HG02759 (cell line): ENCODE measurements at regions not wholly inside any gene's neighbourhood (a gene's known extent, or its start where the extent isn't known, plus 50 kb on each side); places are given as distances from the start of the nearest gene placed in this dataset.

Experiments used
- ATAC-seq: cut with Tn5 transposase; IDR thresholded peaks from one replicate; pipeline ENCODE4 v1.9.1; 2021; ENCODE audit warnings: mild to moderate bottlenecking, moderate library complexity; ENCODE audit not compliant: unreplicated experiment

DNA sequence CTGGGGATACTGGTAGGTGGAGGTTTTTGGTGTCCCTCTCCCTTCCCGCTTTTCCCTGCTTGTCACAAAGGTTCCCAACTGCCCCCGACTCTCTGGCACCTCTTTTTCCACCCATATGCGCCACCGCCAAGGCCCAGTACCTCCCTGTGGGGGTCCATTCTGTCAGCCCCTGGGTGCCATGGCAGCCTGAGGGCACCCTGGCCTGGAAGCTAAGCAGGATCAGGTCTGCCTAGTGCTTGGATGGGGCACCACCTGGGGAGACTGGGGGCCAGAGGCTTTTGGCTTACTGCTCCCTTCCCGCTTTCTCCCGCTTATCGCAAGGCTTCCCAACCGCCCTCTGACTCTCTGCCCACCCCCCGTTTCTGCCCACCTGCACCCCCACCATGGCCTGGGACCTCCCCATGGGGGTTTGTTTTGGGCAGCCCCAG lies 2286.4 kb downstream of the TP53TG3F start:
- ATAC-seq, result no peak

DNA sequence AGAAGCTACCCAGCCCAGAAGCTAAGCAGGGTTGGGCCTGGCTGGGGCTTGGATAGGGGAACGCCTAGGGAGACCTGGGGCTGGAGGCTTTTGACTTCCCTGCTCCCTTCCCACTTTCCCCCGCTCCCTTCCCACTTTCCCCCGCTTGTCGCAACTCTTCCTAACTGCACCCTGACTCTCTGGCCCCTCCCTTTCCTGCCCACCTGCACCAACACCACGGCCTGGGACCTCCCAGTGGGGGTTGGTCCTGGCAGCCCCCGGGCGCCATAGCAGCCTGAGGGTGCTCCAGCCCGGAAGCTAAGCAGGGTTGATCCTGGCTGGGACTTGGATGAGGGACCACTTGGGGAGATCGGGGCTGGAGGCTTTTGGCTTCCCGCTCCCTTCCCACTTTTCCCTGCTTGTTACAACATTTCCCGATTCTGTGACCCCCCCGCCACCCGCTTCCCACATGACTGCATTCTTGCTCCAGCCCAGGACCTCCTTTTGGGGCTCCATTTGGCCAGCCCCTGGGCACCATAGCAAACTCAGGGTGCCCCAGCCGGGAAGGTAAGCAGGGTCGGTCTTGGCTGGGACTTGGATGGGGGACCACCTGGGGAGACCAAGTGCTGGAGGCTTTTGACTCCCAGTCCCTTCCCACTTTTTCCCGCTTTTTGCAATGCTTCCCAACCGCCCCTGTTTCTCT lies 2287.0 kb downstream of the TP53TG3F start:
- no peak for ATAC-seq

DNA sequence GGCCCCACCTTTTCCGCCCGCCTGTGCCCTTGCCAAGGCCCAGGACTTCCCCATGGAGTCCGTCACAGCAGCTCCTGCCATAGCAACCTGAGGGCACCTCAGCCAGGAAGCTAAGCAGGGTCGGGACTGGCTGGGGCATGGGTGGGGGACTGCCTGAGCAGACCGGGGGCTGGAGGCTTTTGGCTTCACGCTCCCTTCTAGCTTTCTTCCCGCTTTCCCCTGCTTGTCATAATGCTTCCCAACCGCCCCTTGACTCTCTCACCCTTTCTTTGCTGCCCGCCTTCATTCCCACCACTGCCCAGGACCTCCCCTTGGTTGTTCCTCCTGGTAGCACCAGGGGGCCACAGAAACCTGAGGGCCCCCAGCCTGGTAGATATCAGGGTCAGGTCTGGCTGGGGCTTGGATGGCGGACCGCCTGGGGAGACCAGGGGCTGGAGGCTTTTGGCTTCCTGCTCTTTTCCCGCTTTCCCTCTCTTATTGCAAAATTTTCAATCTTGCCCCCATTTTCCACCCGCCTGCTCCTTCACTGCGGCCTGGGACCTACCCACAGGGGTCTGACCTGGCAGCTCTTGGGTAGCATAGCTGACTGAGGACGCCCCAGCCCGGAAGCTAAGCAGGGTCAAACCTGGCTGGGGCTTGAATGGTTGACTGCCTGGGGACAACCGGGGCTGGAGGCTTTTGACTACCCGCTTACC lies 2287.7 kb downstream of the TP53TG3F start:
- ATAC-seq, result no peak

DNA sequence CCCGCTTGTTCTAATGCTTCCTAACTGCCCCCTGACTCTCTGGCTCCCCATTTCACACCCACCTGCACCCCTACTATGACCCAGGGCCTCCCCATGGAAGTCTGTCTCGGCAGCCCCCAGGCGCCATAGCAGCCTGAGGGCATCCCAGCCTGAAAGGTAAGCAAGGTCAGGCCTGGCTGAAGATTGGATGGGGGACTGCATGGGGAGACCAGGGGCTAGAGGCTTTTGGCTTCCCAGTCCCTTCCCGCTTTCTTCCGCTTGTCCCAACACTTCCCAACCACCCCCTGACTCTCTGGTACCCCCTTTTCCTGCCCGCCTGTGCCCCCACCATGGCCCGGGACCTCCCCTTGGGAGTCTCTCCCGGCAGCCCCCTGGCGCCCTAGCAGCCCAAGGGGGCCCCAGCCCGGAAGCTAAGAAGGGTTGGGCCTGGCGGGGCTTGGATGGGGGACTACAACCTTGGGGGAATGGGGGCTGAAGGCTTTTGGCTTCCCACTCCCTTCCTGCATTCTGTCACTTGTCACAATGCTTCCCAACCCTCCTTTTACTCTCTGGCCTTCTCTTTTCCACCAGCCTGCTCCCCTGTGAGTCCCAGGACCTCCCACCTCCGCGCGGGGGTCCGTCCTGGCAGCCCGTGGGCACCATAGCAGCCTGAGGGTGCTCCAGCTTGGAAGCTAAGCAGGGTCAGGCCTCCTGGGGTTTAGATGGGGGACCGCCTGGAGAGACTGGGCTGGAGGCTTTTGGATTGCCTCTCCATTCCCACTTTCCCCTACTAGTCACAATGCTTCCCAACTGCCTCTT lies 2288.4 kb downstream of the TP53TG3F start:
- no peak for ATAC-seq

DNA sequence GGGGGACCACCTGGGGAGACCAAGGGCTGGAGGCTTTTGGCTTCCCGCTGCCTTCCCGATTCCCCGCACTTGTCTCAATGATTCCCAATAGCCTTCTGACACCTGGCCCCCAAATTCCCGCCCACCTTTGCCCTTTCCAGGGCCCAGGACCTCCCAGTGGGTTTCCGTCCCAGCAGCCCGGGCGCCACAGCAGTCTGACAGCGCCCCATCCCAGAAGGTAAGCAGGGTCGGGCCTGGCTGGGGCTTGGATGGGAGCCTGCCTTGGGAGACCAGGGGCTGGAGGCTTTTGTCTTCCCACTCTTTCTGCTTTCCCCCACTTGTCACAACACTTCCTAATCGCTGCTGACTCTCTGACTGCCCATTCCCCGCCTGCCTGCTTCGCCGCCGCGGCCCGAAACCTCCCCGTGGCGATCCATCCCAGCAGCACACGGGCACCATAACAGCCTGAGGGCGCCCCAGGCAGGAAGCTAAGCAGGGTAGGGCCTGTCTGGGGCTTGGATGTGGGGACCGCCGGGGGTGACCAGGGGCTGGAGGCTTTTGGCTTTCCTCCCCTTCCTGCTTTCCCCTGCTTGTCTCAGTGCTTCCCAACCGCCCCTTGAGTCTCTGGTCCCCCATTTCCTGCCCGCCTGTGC lies 2289.3 kb downstream of the TP53TG3F start:
- no peak for ATAC-seq

DNA sequence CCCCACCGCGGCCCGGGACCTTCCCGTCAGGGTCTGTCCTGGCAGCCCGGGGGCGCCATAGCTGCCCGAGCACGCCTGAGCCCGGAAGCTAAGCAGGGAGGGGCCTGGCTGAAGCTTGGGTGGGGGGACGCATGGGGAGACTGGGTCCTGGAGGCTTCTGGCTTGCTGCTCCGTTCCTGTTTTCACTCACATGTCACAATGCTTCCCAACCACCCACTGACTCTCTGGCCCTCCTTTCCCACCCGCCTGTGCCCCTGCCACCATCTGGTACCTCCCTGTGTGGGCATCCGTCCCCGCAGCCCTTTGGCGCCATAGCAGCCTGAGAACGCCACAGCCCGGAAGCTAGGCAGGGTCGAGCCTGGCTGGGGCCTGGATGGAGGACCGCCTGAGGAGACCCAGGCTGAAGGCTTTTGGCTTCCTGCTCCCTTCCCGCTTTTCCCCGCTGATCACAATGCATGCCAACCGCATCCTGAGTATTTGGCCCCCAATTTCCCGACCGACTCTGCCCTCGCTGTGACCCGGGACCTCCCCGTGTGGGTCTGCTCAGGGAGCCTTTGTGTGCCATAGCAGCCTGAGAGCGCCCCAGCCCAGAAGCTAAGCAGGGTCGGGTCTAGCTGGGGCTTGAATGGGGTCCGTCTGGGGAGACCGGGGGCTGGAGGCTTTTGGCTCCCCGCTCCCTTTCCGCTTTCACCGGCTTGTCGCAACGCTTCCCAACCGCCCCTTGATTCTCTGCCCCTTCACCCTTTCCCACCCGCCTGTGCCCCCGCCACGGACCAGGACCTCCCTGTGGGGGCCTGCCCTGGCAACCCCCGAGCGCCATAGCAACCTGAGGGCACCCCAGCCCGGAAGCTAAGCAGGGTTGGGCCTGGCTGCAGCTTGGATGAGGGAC lies 2290.1 kb downstream of the TP53TG3F start:
- no peak for ATAC-seq

DNA sequence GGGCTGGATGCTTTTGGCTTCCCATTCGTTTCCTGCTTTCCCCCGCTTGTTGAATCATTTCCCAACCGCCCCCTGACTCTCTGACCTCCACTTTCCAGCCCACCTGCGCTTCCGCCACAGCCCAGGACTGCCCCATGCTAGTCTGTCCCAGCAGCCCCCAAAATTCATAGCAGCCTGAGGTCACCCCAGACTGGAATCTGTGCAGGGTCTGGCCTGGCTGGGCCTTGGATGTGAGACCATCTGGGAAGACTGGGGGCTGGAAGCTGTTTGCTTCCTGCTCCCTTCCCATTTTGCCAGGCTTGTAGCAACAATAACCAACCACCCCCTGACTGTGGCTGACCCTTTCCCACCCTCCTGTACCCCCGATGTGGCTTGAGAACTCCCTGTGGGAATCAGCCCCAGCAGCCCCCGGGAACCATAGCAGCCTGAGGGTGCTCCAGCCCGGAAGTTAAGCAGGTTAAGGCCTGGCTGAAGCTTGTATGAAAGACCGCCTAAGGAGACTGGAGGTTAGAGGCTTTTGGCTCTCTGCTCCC lies 2290.8 kb downstream of the TP53TG3F start:
- ATAC-seq, result no peak

DNA sequence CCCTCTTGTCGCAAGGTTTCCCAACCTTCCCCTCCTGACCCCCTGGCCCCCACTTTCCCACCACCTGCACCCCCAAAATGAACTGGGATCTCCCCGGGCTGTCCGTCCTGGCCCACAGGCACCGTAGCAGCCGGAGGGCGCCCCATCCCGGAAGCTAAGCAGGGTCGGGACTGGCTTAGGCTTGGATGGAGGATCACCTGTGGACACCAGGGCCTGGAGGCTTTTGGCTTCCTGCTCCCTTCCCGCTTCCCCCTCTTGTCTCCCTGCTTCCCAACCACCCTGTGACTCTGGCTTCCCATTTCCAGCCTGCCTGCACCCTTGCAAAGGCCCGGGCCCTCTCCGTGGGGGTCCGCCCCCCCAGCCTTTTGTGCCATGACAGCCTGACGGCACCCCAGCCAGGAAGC lies 2291.3 kb downstream of the TP53TG3F start:
- no peak for ATAC-seq

DNA sequence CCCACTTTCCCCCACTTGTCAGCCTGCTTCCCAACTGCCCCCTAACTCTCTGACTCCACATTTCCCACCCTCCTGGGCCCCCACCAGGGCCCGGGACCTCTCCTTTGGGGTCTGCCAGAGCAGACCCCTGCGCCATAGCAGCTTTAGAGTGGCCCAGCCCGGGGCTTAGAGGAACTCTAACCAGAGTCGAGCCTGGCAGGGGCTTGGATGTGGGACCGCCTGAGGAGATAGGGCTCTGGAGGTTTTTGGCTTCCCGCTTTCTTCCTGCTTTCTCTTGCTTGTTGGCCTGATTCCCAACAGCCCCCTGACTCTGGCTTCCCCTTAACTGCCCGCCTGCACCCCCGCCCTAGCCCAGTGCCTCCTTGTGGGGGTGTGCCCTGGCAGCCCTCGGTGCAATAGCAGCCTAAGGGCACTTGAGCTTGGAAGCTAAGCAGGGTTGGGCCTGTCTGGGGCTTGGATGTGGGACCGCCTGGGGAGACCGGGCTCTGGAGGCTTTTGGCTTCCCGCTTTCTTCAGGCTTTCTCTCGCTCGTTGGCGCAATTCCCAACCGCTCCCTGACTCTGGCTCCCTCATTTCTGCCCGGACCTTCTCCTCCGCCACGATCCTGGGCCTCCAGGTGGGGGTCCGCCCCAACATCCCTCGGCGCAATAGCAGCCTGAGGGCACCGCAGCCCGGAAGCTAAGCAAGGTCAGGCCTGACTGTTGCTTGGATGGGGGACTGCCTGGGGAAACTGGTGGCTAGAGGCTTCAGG lies 2292.0 kb downstream of the TP53TG3F start:
- ATAC-seq, result no peak

DNA sequence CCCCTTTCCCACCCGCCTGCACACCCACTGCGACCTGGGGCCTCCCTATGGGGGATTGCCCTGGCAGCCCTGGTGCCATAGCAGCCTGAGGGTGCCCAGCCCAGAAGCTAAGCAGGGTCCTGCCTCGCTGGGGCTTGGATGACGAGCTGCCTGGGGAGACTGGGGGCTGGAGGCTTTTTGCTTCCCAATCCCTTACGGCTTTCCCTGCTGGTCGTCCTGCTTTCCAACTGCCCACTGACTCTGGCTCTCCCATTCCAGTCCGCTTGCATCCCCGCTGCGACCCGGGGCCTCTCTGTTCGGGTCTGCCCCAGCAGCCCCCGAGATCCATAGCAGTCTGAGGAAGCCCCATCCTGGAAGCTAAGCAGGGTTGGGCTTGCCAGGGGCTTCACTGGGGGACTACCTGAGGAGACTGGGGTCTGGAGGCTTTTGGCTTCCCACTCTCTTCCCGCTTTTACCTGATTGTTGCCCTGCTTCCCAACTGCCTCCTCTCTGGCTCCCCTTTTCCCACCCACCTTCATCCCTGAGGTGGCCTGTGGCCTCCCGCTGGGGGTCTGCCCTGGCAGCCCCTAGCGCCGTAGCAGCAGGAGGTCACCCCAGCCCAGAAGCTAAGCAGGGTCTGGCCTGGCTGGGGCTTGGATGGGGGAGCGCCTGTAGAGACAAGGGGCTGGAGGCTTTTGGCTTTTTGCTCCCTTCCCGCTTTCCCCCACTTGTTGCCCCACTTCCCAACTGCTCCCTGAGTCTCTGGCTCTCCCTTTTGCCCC lies 2292.8 kb downstream of the TP53TG3F start:
- no peak for ATAC-seq

DNA sequence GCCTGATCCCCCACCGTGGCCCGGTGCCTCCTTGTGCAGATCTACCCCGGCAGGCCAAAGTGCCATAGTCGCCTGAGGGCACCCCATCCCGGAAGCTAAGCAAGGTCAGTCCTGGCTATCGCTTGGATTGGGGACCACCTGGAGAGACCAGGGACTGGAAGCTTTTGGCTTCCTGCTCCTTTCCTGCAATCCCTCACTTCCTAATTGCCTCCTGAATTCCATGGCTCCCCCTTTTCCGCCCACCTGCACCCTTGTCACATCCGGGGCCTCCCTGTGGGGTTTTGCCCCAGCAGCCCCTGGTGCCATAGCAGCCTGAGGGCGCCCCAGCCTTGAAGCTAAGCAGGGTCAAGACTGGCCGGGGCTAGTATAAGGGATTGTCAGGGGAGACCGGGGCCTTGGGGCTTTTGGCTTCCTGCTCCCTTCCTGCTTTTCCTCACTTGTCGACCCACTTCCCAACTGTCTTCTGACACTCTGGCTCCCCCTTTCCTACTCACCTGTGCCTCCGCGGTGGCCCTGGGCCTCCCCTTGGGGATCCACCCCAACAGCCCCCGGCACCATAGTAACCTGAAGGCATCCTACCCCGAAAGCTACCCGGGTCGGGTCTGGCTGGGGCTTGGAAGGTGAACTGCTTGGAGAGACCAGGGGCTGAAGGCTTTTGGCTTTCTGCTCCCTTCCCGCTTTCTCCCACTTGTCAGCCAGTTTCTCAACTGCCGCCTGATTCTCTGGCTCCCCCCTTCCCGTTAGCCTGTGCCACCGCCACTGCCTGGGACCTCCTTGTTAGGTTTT lies 2293.6 kb downstream of the TP53TG3F start:
- ATAC-seq, result no peak

DNA sequence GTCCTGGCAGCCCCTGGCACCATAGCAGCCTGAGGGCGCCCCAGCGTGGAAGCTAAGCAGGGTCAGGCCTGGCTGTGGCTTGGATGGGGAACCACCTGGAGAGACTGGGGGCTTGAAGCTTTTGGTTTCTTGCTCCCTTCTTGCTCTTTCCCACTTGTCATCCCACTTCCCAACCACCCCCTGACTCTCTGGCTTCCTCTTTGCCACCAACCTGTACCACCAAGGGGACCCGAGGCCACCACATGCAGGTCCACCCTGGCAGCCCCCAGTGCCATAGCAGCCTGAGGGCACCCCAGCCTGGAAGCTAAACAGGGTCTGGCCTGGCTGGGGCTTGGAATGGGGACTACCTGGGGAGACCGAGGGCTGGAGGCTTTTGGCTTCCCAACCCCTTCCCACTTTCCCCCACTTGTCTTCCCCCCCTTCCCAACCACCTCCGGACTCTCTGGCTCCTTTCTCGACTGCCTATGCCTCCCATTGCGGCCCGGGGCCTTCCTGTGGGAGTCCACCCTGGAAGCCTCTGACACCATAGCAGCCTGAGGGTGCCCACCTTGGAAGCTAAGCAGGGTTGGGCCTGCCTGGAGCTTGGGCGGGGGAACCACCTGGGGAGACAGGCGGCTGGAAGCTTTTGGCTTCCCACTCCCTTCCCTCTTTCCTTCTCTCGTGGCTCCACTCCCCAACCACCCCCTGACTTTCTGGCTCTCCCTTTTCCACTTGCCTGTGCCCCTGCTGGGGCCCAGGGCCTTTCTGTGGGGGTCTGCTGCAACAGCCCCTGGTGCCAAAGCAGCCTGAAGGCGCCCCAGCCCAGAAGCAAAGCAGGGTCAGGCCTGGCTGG lies 2294.4 kb downstream of the TP53TG3F start:
- ATAC-seq, result no peak

DNA sequence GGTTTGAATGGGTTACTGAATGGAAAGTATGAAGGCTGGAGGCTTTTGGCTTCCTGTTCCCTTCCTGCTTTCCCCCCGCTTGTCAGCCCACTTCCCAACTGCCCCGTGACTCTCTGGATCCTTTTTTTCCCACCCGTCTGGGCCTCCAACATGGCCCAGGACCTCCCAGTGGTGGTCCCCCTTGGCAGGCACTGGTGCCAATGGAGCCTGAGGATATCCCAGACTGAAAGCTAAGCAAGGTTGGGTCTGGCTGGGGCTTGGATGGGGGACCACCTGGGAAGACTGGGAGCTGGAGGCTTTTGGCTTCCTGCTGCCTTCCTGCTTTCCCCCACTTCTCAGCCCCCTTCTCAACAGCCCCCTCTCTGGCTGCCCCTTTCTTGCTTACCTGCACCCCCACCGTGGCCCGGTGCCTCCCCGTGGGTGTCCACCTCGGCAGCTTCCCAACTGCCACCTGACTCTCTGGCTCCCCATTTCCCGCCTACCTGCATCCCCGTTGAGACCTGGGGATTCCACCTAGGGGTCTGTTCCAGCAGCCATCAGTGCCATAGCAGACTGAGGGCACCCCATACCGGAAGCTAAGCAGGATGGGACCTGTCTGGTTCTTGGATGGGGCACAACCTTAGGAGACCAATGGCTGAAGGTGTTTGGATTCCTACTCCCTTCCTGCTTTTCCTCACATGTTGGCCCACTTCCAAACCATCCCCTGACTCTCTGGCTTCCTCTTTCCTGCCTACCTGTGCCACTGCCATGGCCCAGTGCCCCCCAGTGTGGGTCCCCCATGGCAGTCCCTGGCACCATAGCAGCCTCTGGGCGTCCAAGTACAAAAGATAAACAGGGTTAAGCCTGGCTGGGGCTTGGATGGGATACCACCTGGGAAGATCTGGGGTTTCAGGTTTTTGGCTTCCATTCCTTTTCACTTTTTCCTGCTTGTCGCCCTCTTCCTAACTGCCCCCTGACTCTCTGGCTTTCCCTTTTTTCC lies 2295.3 kb downstream of the TP53TG3F start:
- ATAC-seq, result no peak

DNA sequence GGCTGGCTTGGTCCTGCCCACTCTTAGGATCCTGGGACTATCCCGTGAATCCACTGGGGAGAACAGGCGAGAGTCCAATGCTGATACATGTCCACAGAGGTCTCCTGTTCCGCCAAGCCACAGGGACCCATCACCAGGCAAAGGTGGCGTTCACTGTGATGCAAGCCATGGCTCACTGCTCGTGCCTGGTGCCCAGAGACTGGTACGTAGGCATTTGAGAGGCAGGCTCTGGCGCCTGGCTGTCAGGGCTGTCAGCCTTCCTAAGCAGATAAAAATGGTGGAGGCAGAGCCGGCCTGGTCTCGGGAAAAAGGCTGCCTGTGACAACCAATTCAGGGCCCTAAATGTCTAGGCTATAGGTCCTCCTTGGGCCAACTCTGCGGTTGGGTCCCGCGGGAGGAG lies 2329.0 kb downstream of the TP53TG3F start:
- ATAC-seq, result no peak

DNA sequence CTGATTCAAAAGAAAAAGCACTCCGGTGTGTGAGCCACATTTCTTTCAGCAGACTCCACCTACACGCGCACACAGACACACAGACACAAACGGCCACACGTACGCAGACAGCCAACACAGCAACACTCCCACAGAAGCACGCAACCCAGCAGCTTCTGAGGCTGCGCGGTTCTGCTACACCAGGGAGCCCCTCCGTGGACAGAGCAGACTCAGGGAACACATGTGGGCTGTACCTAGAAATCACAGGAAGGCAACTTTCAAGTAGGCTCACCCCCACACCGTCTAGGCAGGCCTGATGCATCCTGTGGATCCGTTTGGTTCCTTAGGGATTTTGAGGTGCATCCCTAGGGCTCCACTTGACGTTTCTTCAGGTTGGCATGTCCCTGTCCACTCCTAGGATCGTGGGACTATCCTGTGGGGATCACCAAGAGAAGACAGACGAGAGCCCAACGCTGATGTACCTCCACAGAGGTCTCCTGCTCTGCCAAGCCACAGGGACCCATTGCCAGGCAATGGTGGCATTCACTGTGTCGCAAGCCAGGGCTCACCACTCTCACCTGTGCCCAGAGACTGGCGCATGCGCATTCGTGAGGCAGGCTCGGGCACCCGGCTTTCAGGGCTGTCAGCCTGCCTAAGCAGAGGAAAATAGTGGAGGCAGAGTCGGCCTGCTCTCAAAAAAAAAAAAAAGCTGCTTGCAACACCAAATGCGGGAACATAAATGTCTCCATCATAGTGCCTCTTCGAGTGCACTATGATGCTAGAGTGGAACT lies 2333.3 kb downstream of the TP53TG3F start:
- ATAC-seq, result no peak
